ENCODE measurements at regions not wholly inside any gene's neighbourhood (a gene's known extent, or its start where the extent isn't known, plus 50 kb on each side); places are given as distances from the start of the nearest gene placed in this dataset.
A peak's percentile ranks its signal among the peaks of the same experiment; 100 is the strongest.

DNA sequence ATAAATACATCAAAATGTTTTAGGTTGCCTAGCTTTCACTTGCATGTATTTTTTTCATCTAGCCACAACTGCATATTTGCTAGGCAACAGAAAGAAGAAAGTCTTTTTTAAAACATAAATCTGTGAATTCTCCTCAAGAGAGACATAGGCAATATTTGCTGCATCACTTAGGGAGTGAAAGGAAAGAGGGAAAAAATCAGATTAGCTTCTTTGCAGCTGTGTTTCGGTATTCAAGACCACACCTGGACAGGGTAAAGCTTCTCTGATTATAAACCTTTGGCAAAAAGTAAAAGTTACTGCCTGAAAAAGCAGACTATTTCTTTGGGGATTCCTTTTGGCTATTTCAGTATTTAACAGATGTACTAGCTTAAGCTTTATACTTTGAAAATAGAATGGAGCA lies 280.9 kb upstream of the ZSWIM2 start:
- DNase-seq: no peak

- no peak for DNase-seq
These were observed 280.3 kb upstream of the ZSWIM2 start for GRCh38 chr2:187129306-187129705.

DNA sequence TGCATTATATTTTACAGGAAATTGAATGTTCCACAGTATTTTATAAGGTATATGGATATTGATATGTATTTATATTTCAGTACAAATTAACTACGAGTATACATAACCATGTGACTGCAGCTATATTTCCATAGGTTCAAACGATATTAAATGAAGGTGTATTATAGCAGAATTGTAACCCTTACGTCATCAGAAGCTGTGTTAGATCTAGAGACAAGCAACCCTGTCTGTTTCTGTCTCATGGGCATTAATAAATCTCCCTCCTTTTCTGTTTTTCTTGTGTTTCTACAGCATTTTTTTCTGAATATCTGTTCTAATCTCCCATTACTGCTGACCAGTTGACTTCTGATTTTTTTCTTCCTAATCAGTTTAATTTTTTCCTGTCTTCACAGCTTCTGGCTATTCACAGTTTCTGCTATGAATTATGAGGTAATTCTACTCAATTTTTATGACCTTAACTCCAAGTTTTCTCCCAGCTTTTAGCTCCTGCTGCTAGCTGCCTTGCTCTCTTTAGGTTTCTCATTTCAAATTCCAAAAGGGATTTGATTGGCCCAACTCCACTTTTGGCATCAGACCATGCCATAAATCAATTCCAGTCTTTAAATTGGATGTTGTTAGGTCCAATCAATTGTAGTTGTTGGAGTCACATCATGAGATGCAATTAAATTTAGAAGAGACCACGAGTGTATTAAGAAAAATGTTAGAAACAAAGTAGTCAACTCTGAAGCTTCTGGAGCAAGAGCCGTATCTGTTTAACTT lies 277.5 kb upstream of the ZSWIM2 start:
- DNase-seq: no peak

DNA sequence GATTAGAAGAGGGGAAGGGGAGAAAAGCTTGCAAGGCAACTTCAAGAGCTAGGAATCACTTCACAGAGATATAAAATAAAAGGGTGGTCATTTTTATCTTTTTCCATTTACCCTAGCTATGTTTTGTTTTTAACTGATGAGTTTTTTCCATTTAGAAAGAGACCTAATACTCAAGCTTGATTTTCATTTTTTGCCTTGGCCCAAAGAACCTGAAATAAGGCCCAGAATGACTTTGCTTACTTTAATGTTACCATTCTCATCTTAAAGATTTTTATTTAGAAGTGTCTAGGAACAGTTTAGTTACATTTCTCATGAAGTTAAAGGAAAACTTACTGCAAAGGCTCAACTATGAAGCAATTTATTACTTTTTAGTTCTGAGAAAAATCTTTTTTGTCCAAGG lies 276.3 kb upstream of the ZSWIM2 start:
- no peak for DNase-seq

DNA sequence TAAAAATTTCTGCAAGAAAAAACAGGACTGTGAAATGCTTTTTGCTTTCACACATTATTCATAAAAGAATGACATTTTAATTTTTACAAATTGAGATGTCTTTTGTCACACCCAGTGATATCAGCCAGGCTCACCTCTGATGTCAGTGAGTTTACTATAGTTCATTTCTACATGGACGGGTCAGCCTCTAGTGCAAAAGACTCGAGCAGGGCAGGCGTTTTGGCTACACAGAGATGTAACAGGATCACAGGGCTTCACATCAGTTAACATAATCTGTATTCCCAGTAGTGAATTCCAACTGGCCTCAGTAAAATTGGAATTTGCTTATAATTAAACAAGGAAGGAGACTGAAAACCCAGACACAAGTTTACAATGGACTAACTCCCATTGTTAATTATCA lies 275.6 kb upstream of the ZSWIM2 start:
- DNase-seq: no peak

GRCh38 chr2:187118331-187119099 lies 269.5 kb upstream of the ZSWIM2 start:
- no peak for DNase-seq

GRCh38 chr2:187117483-187117882 lies 268.5 kb upstream of the ZSWIM2 start:
- DNase-seq: peak; percentile 20

- DNase-seq: no peak
These were observed 266.7 kb upstream of the ZSWIM2 start for GRCh38 chr2:187115627-187116026.

DNA sequence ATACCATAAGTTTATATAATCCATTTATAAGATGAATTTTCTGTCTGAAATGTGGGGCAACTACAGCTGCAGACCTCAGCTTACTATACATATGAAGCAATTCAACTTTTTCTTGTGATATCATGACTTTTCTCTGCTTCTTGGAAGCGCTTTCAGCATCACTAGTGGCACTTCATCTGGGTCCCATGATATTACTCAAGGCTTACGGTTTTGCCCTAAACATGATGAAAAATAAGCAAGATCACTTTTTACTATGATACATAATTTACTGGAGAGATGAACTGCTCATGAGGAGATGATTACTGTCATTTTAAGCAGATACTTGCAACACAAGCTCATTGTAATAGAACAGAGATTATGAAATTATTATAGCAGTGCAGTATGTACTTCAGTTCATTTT lies 258.0 kb upstream of the ZSWIM2 start:
- no peak for DNase-seq

DNA sequence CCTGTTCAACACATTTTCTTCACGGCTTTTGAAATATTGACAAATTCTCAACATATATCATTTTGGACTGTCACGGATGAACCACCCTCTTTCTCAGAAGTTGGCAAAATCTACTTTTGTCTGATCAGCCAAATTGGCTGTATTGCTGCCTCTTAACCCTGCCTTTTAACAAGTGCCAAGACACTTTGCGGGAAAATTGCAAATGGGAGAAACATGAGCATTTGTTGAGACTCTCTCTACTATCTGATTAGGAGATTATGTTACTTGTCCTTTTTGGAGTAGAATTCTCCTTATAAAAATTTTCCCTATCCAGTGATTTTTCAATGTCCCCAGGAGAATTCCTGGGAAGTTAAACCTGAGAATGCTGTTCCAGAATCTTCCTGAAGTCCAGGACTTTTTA lies 256.2 kb upstream of the ZSWIM2 start:
- no peak for DNase-seq

DNA sequence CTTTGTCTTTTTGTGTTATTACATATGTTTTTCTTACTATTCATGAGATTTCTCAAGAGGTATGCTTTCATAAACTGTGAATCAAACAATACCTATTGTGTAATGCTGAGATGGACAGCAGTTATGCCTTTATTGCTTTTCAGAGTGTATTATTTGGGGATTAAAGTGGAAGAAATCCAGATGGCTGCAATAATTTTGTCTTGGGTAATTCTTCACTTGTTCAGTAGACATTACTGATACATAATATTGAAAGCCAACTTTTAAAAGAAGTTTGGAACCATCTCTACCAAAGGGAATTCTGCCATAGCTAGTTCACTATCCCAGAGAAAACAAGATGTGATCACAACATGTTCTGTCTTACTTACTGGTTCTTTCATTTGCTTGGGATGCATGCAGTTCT lies 253.4 kb upstream of the ZSWIM2 start:
- no peak for DNase-seq

- no peak for DNase-seq
These were observed 249.2 kb upstream of the ZSWIM2 start for GRCh38 chr2:187098154-187098553.

DNA sequence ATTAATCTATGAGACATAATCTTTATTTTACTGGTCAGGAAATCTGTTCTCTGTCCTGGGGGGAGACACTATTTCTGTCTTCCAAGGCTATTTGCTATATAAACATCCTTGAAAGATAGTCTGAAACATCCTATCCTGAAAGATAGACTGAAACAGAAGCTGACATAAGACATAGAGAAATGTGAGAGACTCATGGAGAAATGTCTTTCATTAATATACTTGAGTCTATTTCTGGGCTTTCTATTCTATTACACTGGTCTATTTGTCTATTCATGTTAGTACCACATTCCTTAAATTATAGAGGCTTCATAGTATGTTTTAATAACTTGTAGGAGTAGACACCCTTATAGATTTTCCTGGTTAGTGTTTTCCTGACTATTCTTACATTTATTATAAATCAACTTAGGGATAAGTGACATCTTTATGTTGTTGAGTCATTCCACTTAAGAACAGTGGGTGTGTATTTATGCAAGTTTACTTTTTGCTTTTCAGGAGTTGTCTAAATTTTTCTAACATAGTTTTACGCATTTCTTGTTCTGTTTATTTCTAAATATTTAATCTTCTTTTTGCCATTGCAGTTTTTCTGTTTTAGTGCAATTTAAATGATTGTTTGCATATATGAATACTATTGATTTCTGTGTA lies 244.9 kb upstream of the ZSWIM2 start:
- no peak for DNase-seq

DNA sequence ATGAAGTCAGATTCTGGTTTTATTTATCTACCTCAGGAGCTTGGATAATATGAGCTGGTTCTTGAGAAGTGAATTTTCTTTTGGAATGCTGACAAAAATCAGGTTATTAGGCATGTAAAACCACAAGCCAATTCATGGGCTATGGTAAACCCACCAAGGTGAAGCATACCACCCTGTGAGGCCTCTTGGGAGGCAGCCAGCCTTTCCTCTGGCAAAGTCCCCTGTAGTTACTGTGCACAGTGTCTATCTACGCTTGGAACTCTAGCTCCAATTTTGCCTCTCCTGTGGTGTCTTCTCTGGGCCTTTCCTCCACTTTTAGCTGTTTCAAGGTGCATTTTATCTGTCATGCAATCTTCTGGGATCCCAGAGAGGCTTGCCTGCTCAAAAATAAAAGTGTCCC lies 242.7 kb upstream of the ZSWIM2 start:
- no peak for DNase-seq

GRCh38 chr2:187084524-187084923 lies 235.6 kb upstream of the ZSWIM2 start:
- DNase-seq: no peak

GRCh38 chr2:187081461-187081860 lies 232.5 kb upstream of the ZSWIM2 start:
- no peak for DNase-seq

- DNase-seq: peak; percentile 8
These were observed 230.9 kb upstream of the ZSWIM2 start for GRCh38 chr2:187079901-187080300.

DNA sequence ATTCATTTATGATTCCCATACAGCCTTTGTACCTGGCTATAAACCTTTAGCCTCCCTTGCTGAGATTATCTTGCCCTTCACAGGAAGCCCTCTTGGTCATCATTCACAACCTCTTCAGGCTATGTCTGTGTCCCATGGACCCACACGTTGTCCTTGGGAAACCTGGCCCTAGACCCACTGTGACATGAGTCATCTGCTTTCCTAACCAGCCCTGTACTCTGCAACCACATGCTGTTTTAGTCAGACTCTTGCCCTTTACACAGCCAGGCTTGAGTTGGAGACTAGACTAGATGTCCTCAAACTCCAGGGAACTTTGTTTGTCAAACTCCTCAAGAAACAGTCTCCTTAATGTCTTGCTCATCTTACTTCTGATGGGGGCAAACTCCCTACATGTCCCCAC lies 229.3 kb upstream of the ZSWIM2 start:
- peak; percentile 50 for DNase-seq

GRCh38 chr2:187075671-187076070 lies 226.7 kb upstream of the ZSWIM2 start:
- no peak for DNase-seq

DNA sequence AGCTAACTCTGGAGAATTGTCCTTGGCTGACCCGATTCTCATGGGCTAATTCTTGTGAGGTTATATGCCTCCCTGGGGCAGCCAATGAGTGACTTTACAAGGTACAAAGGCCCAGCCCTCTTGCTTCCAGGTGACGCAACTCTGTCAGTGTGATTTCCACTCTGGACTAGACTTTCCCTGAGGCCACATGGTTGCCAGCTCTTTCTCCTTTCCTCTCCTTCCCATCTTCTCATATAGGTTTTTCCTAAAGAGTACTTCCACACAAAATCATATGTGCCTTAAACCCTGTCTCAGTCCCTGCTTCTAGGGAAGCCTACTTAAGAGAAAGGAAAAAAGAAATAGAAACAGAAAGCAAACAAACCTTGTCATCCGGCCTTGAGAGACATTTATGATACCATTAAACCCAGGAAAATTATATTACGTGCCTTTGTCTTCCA lies 226.2 kb upstream of the ZSWIM2 start:
- peak; percentile 12 for DNase-seq

DNA sequence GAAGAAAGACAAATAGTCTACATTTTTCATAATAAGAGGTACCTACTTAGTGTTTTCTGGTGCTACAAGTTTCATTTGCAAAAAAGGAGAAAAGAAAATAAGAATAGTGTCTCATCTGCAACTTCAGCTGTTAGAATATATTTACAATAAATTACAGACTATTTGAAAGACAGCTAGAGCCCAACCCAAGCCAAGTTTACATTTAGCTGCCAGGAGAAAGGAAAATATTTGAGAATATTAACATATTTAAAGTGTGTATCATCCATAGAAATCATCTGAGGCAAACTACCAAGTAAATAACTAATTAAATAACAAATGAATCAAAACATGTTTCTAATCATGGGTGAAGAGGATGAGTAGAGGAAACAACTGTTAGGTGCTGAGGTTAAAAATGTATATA lies 209.2 kb upstream of the ZSWIM2 start:
- DNase-seq: no peak

DNA sequence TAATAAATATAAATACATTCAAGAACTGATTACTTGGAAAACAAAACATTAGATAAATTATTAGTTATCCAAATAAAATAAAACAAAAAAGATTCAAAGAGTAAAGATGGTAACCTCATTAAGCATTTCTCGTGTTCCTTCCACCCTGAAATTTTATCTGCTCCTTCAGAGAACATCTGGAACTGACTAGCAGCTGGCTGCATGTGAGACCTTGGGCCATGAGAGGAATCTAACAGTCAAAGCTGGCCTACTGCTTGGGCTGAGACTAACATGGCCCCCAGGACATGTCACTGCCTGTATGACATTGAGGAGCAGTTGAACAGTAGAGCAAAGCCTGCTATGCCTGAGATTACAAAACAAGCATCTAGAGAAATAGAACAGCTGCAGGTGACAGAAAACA lies 208.5 kb upstream of the ZSWIM2 start:
- DNase-seq: no peak

GRCh38 chr2:187056416-187057334 lies 207.7 kb upstream of the ZSWIM2 start:
- DNase-seq: no peak

Data from EL (cell line).